ENCODE measurements at regions not wholly inside any gene's neighbourhood (a gene's known extent, or its start where the extent isn't known, plus 50 kb on each side); places are given as distances from the start of the nearest gene placed in this dataset.

DNA sequence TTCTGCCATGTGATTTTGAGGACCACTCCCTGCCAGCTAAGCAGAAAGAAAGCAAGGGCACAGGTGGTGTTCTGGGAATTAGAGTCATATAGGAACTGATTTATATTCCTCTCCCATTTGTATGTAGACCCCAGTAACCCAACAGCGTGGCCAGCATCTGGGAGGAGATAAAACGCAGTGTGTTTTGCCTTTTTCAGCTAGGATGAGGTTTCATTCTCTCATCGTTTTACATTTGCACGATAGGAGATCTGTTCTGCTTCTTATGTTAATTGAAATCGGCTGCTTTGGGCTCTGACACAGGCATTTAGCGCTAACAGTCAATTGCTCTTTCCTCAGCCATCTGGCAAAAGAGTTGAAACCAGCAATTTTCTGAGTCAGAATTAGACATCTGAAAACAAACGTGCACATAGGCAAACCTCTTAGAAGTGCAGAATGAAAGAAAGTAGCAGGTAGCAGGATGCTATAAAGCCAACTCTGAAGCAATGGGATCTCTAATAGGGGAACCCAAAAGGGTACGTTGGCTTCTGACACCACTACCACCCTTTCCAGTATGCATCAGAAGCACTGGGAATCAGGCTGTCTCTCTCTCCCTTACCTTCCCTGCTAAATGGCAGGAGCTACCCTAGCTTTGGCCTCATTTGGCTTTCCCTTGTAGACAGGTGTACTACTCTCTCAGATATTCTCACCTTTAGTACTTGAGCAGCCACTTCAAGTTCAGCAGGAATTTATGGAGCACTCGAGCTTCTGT, 219.1 kb downstream of the PHLDA1 start:
- no peak overlapping the region for H3K27ac ChIP-seq (ENCODE audit: extremely low read length, insufficient read depth, low read length)
- POLR2A ChIA-PET = no interaction called here
- no peaks in the 10 kb centered on the region for H3K36me3 ChIP-seq (replicated peaks in 1 of 2; ENCODE audit: control insufficient read depth in 1 of 2, insufficient read depth in 2 of 2, low read length in 2 of 2)
- ATAC-seq (no peak), FAIRE-seq (no peak), DNase-seq (ENCODE audit: low spot score) (no peak)
- 0 out of 2 replicates have a peak, but pooled peaks cover 6% of the 10 kb centered on the region for H3K9me3 ChIP-seq (ENCODE audit: low read length)
- H2AFZ ChIP-seq (ENCODE audit: low read length) = no peak overlapping the region
- no peak for TF ChIP-seq NONO (IDR thresholded peaks at IDR 0.05)
- no peak for TF ChIP-seq NONO (CRISPR knock-in tag; conservative IDR thresholded peaks at IDR 0.05)
- no peak for TF ChIP-seq ESRRA (CRISPR knock-in tag; IDR thresholded peaks at IDR 0.05; ENCODE audit: low read depth)
- no peak for TF ChIP-seq GZF1 (CRISPR knock-in tag; IDR thresholded peaks at IDR 0.05)
- TF ChIP-seq ZNF644 (CRISPR knock-in tag; IDR thresholded peaks at IDR 0.05; ENCODE audit: low read depth) = no peak
- TF ChIP-seq BRD4 (CRISPR knock-in tag; IDR thresholded peaks at IDR 0.05) = no peak
- TF ChIP-seq TGIF2 (CRISPR knock-in tag; IDR thresholded peaks at IDR 0.05) = no peak
- no peak for TF ChIP-seq NCOA5 (CRISPR knock-in tag; IDR thresholded peaks at IDR 0.05)
- TF ChIP-seq SP140L (CRISPR knock-in tag; IDR thresholded peaks at IDR 0.05; ENCODE audit: borderline replicate concordance) = no peak
- no peak for TF ChIP-seq ZNF720 (CRISPR knock-in tag; IDR thresholded peaks at IDR 0.05)
- TF ChIP-seq, protein P1, sequence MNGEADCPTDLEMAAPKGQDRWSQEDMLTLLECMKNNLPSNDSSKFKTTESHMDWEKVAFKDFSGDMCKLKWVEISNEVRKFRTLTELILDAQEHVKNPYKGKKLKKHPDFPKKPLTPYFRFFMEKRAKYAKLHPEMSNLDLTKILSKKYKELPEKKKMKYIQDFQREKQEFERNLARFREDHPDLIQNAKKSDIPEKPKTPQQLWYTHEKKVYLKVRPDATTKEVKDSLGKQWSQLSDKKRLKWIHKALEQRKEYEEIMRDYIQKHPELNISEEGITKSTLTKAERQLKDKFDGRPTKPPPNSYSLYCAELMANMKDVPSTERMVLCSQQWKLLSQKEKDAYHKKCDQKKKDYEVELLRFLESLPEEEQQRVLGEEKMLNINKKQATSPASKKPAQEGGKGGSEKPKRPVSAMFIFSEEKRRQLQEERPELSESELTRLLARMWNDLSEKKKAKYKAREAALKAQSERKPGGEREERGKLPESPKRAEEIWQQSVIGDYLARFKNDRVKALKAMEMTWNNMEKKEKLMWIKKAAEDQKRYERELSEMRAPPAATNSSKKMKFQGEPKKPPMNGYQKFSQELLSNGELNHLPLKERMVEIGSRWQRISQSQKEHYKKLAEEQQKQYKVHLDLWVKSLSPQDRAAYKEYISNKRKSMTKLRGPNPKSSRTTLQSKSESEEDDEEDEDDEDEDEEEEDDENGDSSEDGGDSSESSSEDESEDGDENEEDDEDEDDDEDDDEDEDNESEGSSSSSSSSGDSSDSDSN (CRISPR knock-in tag; IDR thresholded peaks at IDR 0.05) = no peak
- no peak for TF ChIP-seq ZZZ3 (CRISPR knock-in tag; IDR thresholded peaks at IDR 0.05; ENCODE audit: borderline replicate concordance)
- TF ChIP-seq, protein P2, sequence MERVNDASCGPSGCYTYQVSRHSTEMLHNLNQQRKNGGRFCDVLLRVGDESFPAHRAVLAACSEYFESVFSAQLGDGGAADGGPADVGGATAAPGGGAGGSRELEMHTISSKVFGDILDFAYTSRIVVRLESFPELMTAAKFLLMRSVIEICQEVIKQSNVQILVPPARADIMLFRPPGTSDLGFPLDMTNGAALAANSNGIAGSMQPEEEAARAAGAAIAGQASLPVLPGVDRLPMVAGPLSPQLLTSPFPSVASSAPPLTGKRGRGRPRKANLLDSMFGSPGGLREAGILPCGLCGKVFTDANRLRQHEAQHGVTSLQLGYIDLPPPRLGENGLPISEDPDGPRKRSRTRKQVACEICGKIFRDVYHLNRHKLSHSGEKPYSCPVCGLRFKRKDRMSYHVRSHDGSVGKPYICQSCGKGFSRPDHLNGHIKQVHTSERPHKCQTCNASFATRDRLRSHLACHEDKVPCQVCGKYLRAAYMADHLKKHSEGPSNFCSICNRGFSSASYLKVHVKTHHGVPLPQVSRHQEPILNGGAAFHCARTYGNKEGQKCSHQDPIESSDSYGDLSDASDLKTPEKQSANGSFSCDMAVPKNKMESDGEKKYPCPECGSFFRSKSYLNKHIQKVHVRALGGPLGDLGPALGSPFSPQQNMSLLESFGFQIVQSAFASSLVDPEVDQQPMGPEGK (CRISPR knock-in tag; IDR thresholded peaks at IDR 0.05) = no peak
- no peak for TF ChIP-seq ZXDC (CRISPR knock-in tag; IDR thresholded peaks at IDR 0.05)
- H3K4me1 ChIP-seq (ENCODE audit: insufficient read depth, low read length) = peaks cover 22% of the 10 kb centered on the region
- CTCF ChIA-PET (ENCODE audit: low intra/inter-chr PET ratio, low total read pairs) = no interaction called here
- 73% methylated on average over 9 of the region's 9 CpGs for WGBS (ENCODE audit: low lambda C conversion rate)
- H4K20me1 ChIP-seq (ENCODE audit: insufficient read depth, low read length) = no peaks in the 10 kb centered on the region
- in situ Hi-C loops (cut with HindIII; ENCODE audit: extremely low pct_ligation_motif_present, low pct_unique_long_range_greater_than_20kb) (no loop called here), intact Hi-C loops (cut with micrococcal nuclease; ENCODE audit: unreplicated experiment) (no loop called here)
- no peak overlapping the region for H3K4me2 ChIP-seq (ENCODE audit: low read depth, low read length)
- no peaks in the 10 kb centered on the region for H3K27me3 ChIP-seq (ENCODE audit: control insufficient read depth in 1 of 2, insufficient read depth in 2 of 2, low read length in 2 of 2)
- H3K9ac ChIP-seq (ENCODE audit: insufficient read depth, low read depth, low read length) = no peak overlapping the region
- BruUV-seq (replicated peaks) = no TSS peak
- no peak overlapping the region for H3K4me3 ChIP-seq (replicated peaks in 1 of 3; ENCODE audit: insufficient read depth in 1 of 3, low read depth in 2 of 3, low read length in 3 of 3)
- no peaks in the 10 kb centered on the region for H3K79me2 ChIP-seq (ENCODE audit: insufficient read depth, low read length)
